Activated naive CD4-positive, alpha-beta T cell (primary cell): ENCODE measurements at regions not wholly inside any gene's neighbourhood (a gene's known extent, or its start where the extent isn't known, plus 50 kb on each side); places are given as distances from the start of the nearest gene placed in this dataset.
"Not testable (repeated sequence)": the region's sequence is repeated elsewhere in the genome, so short reads cannot be mapped to it uniquely, and the experiment has no call there.

ENCODE experiments used
- DNase-seq, 4 experiments: peaks; one replicate each; lab custom pipeline; 2025; lab: John Stamatoyannopoulos, UW

- no peak for DNase-seq
Measured at GRCh38 chr11:122202161-122202950, 86.3 kb upstream of the BLID start.

- no peak for DNase-seq
Measured at GRCh38 chr11:122201106-122201505, 85.1 kb upstream of the BLID start.

GRCh38 chr11:122199661-122200060, 83.6 kb upstream of the BLID start:
- no peak for DNase-seq

- DNase-seq = no peak
Measured at GRCh38 chr11:122198291-122198983, 82.4 kb upstream of the BLID start.

- DNase-seq = no peak
Measured at GRCh38 chr11:122197066-122197987, 81.3 kb upstream of the BLID start.

GRCh38 chr11:122195790-122196189, 79.8 kb upstream of the BLID start:
- DNase-seq = no peak

- DNase-seq = not testable (repeated sequence)
Measured at GRCh38 chr11:122193881-122194480, 78.0 kb upstream of the BLID start.

- no peak for DNase-seq
Measured at GRCh38 chr11:122193457-122193856, 77.4 kb upstream of the BLID start.

GRCh38 chr11:122192634-122193255, 76.7 kb upstream of the BLID start:
- DNase-seq = no peak

GRCh38 chr11:122190768-122191167, 74.8 kb upstream of the BLID start:
- DNase-seq = no peak

GRCh38 chr11:122189229-122189628, 73.2 kb upstream of the BLID start:
- DNase-seq = no peak

GRCh38 chr11:122187373-122188165, 71.6 kb upstream of the BLID start:
- DNase-seq = no peak

- DNase-seq = no peak
Measured at GRCh38 chr11:122186439-122187080, 70.5 kb upstream of the BLID start.

- DNase-seq = no peak
Measured at GRCh38 chr11:122183933-122184332, 67.9 kb upstream of the BLID start.

- no peak for DNase-seq
Measured at GRCh38 chr11:122181893-122182292, 65.9 kb upstream of the BLID start.

GRCh38 chr11:122181372-122181771, 65.4 kb upstream of the BLID start:
- DNase-seq = no peak

- DNase-seq = no peak
Measured at GRCh38 chr11:122179961-122180834, 64.2 kb upstream of the BLID start.

- DNase-seq = no peak
Measured at GRCh38 chr11:122178795-122179194, 62.8 kb upstream of the BLID start.

- DNase-seq = no peak
Measured at GRCh38 chr11:122177238-122177637, 61.2 kb upstream of the BLID start.
